Skeletal muscle cell (primary cell): ENCODE measurements at regions not wholly inside any gene's neighbourhood (a gene's known extent, or its start where the extent isn't known, plus 50 kb on each side); places are given as distances from the start of the nearest gene placed in this dataset.

Source experiments
- DNase-seq: peaks from one replicate; pipeline ENCODE4 v3.0.0-alpha.2; 2010; ENCODE audit warnings: low read depth
- H3K4me3 ChIP-seq: 2 replicates; pipeline ENCODE4 v1.5.1; 2011; ENCODE audit warnings: low read depth, mild to moderate bottlenecking, control low read depth, low read length, moderate library complexity

DNA sequence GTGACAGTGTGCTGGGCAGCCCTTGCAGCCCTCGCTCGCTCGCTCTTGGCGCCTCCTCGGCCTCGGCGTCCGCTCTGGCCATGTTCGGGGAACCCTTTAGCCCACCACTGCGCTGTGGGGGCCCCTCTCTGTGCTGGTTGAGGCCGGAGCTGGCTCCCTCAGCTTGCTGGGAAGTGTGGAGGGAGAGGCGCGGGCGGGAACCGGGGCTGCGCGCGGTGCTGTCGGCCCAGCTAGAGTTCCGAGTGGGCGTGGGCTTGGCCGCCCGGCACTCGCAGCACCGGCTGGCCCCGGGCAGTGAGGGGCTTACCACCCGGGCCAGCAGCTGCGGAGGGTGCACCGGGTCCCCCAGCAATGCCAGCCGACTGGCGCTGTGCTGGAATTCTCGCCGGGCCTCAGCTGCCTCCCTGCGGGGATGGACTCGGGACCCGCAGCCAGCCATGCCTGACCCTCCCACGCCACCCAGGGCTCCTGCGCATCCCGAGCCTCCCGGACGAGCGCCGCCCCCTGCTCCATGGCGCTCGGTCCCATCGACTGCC, 770.1 kb upstream of the GALNTL6 start:
- DNase-seq = no peak
- no peak overlapping the region for H3K4me3 ChIP-seq

DNA sequence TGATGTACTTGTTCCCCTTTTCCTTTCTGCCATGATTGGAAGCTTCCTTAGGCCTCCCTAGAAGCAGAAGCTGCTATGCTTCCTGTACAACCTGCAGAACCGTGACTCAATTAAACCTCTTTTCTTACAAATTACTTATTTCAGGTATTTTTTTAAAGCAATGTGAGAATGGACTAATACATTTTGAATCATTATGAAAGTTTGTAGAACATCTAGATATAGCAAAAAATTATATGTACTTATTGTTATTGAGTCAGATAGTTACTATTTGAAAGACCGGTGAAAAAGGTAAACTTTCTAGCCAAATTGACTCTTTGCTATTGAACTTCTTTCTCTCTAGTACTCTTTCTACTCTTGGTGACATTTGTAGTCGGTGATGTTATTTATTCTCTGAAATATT, 777.3 kb upstream of the GALNTL6 start:
- DNase-seq = no peak
- H3K4me3 ChIP-seq = no peak overlapping the region

DNA sequence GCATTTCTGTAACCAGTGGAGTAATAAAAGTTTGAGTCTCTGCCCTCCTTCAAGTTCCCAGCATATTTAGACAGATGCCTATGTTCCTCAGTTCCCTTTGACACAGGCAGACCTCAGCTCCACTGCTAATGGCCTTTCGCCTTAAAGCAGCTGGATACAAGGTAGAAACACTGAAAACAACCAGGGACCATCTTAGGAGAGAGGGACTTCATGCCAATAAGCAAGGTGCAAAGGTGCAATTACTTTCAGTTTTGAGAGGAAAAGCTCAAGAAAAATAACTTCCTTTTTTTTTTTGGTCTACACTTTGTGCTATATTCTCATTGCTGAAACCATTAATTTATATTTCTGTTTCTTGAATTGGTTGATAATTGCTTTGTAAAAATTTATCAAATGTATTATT, 781.9 kb upstream of the GALNTL6 start:
- DNase-seq = no peak
- no peak overlapping the region for H3K4me3 ChIP-seq

DNA sequence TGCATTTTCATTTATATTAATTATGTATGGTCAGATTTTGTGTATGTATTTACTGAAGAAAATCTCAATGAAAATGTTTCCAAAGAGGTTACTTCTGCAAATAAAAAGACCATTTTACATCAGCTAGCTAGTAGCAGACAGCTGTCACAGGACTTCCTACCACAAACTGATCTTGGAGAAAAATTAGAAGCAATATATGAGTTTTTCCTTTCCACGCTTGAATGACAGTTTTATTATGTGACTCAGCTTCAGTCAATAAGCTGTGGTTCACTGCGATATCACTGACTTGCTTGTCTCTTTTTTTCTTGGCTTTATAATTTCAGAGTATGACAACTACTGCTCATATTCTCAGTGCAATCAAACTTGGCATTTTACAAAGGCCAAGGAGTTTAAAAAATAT, 787.4 kb upstream of the GALNTL6 start:
- H3K4me3 ChIP-seq = no peak overlapping the region
- no peak for DNase-seq

DNA sequence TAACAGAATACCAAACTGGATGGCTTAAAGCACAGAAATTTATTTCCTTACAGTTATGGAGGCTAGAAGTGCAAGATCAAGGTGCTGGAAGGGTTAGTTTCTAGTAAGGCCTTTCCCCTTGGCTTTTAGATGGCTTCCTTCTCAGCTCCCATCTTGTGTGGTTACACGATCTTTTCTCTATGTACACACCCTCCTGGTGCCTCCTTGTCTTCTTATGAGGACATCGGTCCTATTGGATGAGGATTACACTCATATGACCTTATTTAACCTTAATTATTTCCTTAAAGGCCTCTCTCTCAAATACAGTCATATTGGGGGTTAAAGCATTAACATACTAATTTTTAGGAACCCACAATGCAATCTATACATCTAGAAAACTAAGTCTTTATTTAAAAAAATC, 787.9 kb upstream of the GALNTL6 start:
- H3K4me3 ChIP-seq = no peak overlapping the region
- DNase-seq = no peak

DNA sequence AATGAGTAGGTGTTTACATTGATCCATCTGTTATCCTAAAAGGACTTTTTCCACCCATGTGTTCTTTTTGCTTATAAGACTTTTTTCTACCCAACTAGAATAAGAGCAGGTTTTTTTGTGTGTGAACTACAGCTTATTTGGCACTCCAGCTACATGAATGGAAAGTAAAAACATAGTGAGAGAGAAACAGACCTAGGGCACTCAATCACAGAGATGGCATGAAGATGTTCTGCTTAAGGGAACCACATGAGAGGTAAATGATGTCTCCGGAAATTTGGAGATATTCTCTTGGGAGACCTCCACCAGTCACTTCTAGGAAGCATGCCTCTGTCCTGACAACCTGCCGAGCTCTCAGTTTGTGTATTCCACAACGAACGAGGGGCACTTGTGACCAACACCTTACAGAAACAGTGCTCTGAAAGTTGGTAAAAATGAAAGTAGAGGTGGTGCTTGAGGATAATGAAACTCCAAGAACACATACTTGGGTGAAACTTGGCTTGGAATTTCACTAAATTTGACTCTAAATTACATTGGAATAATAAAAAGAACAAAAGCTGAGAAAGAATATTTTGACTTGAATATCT, 788.4 kb upstream of the GALNTL6 start:
- no peak overlapping the region for H3K4me3 ChIP-seq
- no peak for DNase-seq

DNA sequence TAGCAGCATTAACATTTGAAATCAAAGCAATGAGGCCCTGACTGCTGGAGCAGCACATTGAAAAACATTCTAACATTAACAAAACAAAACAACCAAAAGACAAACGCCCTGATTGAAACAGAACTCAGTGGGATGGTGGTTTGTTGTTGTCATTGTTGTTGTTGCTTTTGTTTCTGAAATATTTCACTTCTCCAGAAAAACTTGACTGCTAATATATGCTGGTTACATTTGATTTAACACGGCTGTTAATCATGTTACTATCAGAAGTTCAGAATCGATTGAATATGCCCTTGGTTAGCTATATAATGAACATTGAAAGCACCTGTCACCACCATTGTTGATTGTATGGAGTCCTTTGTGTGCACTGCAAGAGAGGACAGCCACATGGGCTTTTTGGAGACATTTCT, 790.4 kb upstream of the GALNTL6 start:
- no peak for DNase-seq
- no peak overlapping the region for H3K4me3 ChIP-seq

DNA sequence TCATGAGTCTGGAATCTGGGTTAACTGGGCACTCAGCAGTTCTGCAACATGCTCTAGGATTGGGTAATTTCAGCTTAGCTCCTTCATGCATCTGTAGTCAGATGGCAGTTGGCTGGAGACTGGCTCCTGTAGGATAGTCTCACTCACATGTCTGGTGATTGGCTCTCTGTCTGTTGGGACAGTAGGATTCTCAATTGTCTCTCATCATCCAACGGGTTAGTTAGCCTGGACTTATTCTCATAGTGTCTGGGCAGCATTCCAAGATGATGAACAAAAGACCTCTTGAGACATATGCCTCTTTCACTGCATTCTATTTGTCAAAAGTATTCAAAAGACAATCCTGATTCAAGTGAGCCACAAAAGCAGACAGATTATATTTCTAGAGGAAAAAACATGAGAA, 795.6 kb upstream of the GALNTL6 start:
- no peak overlapping the region for H3K4me3 ChIP-seq
- DNase-seq = no peak

DNA sequence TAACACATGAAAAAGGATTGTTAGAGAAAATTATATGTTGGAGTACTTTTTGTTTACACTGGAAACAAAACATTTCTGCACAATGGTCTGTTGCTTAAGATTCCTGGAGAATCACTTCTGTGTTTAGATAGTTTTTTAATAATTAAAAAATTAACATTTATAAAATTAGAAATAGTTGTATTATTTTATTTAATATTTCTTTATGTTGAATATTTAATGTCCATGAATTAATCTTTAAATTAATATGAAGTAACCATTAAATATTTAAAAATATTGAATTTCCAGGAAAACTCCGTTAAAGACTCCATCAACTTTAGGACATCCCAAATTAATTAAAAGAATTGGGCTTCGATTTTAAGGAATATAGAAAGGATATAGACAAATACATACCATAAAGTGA, 797.1 kb upstream of the GALNTL6 start:
- no peak overlapping the region for H3K4me3 ChIP-seq
- DNase-seq = no peak

DNA sequence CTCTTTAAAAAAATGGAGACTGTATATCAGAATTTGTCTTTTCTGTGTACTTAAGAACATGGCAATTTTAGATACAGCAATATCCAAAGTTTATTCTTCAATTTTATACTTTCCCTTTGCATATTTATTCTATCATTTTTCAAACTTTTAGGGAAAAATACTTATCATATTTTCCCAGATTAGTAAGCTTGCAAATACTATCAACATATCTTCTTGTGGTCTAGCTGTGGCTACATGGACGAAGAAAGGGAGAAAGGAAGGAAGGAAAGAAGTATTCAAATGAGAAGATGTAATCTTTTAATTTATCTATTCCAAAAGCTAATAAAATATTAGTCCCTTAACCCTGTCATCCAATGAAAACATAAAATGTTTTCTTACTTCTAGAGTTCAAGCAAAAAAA, 797.8 kb upstream of the GALNTL6 start:
- H3K4me3 ChIP-seq = no peak overlapping the region

DNA sequence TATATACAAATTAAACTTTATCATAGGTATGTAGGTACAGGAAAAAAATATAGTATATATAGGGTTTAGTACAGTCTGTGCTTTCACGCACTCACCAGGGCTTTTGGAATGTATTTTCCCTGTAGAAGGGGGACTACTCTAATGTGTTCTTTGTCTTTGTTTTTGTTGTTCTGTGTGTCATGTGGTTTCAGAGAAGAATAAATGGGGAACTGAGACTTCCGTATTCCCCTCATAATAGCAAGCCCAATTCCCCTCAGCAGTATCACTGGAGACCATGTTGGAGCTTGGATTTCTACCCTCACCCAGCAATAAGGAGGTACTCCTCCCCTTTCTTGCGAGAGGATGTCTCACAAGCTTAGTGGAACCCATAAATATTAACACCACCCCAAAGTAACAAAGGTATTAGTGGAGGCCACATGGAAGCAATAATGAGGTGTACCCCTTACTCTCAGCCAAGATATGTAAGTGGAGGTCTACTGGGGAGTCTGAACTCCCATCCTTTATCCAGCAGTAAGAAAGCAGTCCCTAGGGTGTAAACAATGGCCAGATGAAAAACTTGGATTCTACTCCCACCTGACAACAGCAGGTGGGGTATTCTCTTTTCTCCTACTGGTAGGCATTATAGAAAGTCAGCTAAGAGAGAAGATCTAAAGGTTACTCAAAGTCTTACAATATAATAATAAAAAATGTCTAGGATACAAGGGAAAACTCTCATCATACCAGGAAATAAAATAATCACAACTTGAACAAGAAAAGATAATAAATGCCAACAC, 805.4 kb upstream of the GALNTL6 start:
- no peak for DNase-seq
- H3K4me3 ChIP-seq = no peak overlapping the region

More for the DNA sequence above, 797.8 kb upstream of the GALNTL6 start:
- DNase-seq = no peak

DNA sequence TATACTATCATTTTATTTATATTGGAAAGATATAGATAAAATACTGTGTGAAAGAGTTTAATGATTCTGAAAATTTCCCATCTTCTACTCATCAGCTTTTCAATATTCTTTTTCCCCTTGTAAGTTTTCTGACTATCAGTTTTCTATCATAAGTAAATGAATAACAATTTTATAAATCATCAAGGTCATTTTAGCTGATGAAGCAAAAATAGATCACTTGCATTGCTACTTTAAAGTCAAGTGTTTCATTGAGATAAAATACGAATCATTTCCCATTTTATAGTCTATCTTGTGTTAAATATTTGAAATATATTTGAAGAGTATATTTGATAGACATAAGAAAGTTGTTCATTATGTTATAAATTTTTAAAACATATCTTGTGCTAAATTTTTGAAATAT, 811.0 kb upstream of the GALNTL6 start:
- DNase-seq = no peak
- H3K4me3 ChIP-seq = no peak overlapping the region

DNA sequence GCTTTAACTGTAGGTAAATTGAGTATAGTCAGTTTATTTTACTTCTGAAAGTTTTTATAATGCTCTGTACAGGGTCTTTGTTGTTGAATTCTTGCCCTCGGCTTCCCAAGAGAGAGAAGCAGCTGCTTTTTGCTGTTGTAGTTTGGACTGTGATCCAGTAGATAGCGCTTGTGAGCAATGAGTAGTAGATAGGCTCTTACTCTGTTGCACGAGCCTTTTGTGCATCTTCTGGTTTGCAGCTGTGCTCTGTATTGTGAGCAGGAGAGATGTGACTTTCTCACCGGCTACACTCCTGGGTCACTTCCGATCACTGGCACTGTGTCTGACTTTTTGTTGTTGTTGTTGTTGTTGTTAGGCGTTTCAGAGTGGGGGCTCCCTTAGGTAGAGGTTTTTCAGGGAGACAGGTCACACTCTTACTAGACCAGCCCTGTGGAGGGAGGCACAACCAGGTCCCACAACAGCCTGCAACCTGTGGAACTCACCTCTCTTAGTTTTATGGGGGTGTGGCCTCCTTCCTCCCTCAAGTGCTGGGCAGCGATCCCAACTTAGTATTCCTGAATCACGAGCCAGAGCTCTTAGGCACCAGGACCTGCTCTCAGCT, 822.1 kb upstream of the GALNTL6 start:
- no peak overlapping the region for H3K4me3 ChIP-seq
- no peak for DNase-seq

DNA sequence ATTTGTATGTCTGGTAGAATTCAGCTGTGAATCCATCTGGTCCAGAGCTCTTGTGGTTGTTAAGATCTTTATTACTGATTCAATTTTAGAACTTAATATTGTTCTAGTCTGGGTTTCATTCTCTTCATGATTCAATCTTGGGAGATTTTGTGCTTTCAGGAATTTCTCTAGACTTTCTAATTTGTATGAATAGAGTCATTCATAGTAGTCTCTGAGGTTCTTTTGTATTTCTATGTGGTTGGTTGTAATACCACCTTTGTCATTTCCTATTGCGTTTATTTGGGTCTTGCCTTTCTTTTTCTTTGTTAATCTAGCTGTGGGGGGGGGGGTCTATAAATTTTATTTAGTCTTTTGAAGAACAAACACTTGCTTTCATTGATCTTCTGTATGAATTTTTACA, 824.8 kb upstream of the GALNTL6 start:
- no peak overlapping the region for H3K4me3 ChIP-seq
- DNase-seq = no peak

DNA sequence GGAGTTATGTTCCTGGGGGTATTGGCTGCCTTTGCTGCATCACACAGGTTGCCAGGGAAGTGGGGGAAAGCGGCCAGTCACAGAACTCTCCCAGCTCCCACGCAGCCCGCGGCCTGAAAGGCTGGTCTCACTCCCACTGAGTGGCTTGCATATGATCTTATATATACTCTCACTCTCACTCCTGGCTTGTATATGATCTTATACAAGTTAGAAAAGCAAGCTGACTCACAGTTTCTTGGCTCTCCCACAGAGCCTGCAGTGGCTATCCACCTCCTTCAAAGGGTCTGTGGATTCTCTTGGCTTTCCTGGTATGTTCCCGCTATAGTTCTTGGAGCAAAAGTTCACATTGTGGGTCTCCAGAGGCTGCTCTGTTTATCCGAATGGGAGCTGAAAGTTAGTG, 833.5 kb upstream of the GALNTL6 start:
- no peak for DNase-seq
- no peak overlapping the region for H3K4me3 ChIP-seq

DNA sequence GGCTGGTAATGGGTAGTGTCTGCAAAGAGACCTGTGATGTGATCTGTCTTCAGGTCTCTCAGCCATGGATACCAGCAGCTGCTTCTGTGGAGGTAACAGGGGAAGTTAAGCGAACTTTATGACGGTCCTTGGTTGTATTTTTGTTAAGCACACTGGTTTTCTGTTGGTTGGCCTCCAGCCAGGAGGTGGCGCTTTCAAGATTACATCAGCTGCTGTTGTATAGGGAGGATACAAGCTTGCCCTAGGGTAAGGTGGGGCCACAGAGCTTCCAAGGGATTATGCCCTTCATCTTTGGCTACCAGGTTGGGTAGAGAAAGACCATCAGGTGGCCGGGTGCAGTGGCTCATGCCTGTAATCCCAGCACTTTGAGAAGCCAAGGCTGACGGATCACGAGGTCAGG, 834.2 kb upstream of the GALNTL6 start:
- H3K4me3 ChIP-seq = no peak overlapping the region
- no peak for DNase-seq

DNA sequence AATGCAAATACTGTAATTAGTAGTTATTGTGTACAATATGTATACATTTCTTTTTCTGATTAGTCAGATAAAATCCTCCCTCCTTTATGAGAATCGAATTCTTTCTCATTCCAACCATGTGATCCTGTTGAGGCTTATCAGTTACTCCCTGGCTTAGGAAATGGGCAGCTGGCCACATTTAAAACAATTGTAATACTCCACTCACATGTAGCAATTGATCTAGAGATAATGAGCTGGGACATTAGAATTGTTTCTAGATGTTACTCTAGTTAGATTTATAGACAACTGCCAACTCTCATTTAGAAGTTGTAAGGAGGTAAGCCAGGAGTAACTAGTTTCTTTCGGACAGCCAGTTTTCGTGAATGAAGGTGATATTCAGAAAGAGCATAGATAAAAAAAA, 859.3 kb upstream of the AADAT start:
- DNase-seq = no peak
- H3K4me3 ChIP-seq = no peak overlapping the region

DNA sequence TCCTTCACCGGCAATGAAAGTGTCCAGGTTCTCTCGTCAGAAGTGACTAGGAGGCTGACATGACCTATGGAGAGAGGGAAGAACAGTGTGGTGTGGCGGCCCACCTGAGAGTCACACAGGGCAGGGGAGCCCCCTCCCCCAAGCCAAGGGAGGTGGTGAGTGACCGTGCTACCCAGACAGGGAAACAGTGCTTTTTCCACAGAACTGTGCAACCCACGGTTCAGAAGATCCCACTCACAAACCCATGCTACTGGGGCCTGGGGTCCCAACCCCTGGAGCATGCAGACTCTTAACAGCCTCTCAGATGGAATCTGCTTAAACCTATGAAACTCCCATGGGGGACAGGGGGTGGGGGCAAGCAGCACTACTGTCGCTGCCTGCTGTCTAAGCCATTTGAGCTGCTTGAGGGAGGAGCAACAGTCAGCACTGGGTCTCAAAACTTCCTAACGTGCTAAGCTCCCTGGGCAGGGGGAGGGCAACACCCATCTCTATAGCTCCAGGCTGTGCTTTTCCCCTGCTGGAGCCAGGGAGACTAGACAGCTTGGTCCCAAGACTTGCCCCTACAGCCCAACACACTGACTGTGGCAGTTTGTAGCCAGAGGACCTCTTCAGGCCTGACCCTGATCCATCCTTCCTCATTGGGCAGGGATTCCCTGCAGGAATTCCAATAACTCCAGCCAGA, 850.4 kb upstream of the AADAT start:
- no peak overlapping the region for H3K4me3 ChIP-seq
- no peak for DNase-seq

DNA sequence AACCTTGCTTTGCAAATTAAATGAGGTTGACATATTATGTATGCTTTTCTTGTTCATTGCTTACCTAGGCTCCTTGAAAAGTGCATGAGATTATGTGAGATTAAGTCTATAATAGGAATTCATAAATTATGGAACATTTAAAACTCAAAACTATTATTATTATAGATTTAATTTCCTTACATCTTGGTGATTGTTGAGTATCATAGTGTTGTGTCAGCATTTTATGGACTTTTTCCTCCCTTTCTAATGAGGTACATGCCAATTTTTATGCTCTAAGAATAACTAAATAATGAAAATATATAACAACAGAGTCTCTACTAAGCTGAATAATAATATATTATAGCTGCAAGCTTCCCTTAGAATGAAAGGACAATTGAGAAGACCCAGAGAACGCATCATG, 848.8 kb upstream of the AADAT start:
- no peak for DNase-seq
- H3K4me3 ChIP-seq = no peak overlapping the region

DNA sequence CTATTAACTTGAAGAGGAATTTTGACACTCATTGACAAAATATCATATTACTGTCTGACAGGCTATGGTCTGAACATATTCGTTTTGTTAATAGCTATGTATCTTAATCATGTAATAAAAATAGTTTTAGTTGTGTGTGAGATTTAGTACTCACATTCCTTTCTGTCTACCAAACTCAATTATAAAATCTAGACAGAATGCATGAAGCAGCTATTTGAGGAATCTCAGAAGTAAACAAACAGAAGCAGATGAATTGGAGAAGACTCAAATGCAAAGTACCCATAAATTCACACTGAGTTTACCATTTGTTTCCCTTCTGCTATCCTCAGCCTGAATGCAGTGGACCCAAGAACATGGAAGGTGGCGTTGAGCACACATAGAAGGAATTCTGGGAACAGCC, 841.6 kb upstream of the AADAT start:
- DNase-seq = no peak

More for the DNA sequence above, 841.6 kb upstream of the AADAT start:
- H3K4me3 ChIP-seq = no peak overlapping the region
